HUES6 (cell line): ENCODE measurements at regions not wholly inside any gene's neighbourhood (a gene's known extent, or its start where the extent isn't known, plus 50 kb on each side); places are given as distances from the start of the nearest gene placed in this dataset.
A peak's percentile ranks its signal among the peaks of the same experiment; 100 is the strongest.
"Not testable (repeated sequence)": the region's sequence is repeated elsewhere in the genome, so short reads cannot be mapped to it uniquely, and the experiment has no call there.

Source experiments
- H3K27ac ChIP-seq: 2 replicates; pipeline ENCODE4 v1.7.0; 2013; ENCODE audit warnings: low read depth, mild to moderate bottlenecking, low read length, inconsistent platforms
- H3K27me3 ChIP-seq: 2 replicates; pipeline ENCODE4 v1.6.1; 2013; ENCODE audit warnings: low read length; ENCODE audit not compliant: control insufficient read depth, insufficient read depth
- H3K36me3 ChIP-seq: 2 replicates; pipeline ENCODE4 v1.6.1; 2013; ENCODE audit warnings: low read length; ENCODE audit not compliant: control insufficient read depth, insufficient read depth
- H3K4me1 ChIP-seq: 2 replicates; pipeline ENCODE4 v1.6.1; 2013; ENCODE audit warnings: low read length; ENCODE audit not compliant: control insufficient read depth, insufficient read depth
- H3K4me3 ChIP-seq: 2 replicates; pipeline ENCODE4 v1.5.1; 2013; ENCODE audit warnings: low read depth, low read length
- H3K9ac ChIP-seq: one replicate; pipeline ENCODE4 v1.6.1; 2013; ENCODE audit warnings: mild to moderate bottlenecking, low read length
- H3K9me3 ChIP-seq: 2 replicates; pipeline ENCODE4 v1.6.1; 2013; ENCODE audit warnings: low read depth, low read length; ENCODE audit not compliant: control insufficient read depth, insufficient read depth

GRCh38 chr6:27854421-27854820 is 57.8 kb downstream of the OR2B2 start:
- Histone ChIP-seq H3K36me3 (no peaks in the 10 kb centered on the region), H3K27me3 (no peaks in the 10 kb centered on the region), H3K27ac (no peak overlapping the region), H3K4me3 (no peak overlapping the region), H3K9me3 (no peaks in the 10 kb centered on the region), H3K9ac (no peak overlapping the region), H3K4me1 (no peaks in the 10 kb centered on the region)

DNA sequence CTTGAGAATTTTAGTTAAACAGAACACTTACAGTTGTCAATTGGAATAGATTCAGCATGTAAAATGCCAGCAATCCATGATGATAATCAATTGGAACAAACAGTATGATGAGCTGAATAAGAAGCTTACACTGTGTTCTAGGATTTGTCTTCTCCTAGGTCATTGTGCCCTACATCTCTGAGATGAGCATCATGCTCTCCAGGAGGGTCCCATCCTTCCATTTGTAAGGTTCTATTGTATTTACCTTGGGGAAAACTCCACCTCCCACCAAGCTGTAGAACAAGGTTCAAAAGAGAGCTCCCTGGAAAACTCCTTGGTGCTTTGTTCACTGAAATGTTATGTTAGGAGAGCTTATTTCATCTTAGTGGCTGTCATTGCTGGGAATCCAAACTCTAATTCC is 60.8 kb downstream of the OR2B2 start:
- Histone ChIP-seq H3K4me1 (no peaks in the 10 kb centered on the region), H3K4me3 (no peak overlapping the region), H3K9ac (no peak overlapping the region), H3K9me3 (no peaks in the 10 kb centered on the region), H3K36me3 (no peaks in the 10 kb centered on the region), H3K27me3 (no peaks in the 10 kb centered on the region), H3K27ac (no peak overlapping the region)

- not testable (repeated sequence) for H3K9ac ChIP-seq, H3K9me3 ChIP-seq, H3K4me3 ChIP-seq, H3K27me3 ChIP-seq, H3K36me3 ChIP-seq, H3K4me1 ChIP-seq, H3K27ac ChIP-seq
These were observed 63.2 kb downstream of the OR2B2 start for GRCh38 chr6:27849001-27849400.

DNA sequence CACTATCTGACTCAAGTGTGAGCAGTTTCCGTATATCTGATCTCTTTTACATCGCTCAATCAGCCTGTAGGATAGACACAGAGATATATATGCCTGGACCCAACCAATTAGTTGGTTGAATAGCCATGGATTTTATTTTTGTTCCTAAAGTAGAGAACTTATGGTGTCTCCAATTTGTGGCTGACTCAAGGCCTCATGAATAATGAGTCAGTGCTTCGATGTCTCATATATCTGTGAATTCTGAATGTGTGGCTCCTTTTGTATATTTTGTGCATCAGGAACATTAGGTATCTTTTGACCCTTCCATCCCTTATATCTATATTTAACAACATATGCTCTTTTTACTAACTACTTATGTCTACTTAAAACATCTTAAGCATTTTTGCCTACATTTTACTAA is 64.5 kb downstream of the OR2B2 start:
- Histone ChIP-seq H3K27ac (no peak overlapping the region), H3K9ac (no peak overlapping the region), H3K9me3 (no peaks in the 10 kb centered on the region), H3K4me1 (no peaks in the 10 kb centered on the region), H3K4me3 (no peak overlapping the region), H3K36me3 (no peaks in the 10 kb centered on the region), H3K27me3 (no peaks in the 10 kb centered on the region)

GRCh38 chr6:27840572-27840971 is 71.6 kb downstream of the OR2B2 start:
- Histone ChIP-seq H3K9ac (no peak overlapping the region), H3K27ac (no peak overlapping the region), H3K36me3 (no peaks in the 10 kb centered on the region), H3K4me1 (peaks cover 13% of the 10 kb centered on the region), H3K27me3 (no peaks in the 10 kb centered on the region), H3K4me3 (peak overlapping the region; percentile 84; the same call in 1 of the 2 replicates), H3K9me3 (no peaks in the 10 kb centered on the region)

- Histone ChIP-seq H3K9me3 (no peaks in the 10 kb centered on the region), H3K36me3 (no peaks in the 10 kb centered on the region), H3K27ac (peak overlapping the region; percentile 95; the same call in 1 of the 2 replicates), H3K4me3 (peak overlapping the region; percentile 84), H3K9ac (peak overlapping the region; percentile 98), H3K4me1 (peaks cover 17% of the 10 kb centered on the region), H3K27me3 (no peaks in the 10 kb centered on the region)
These were observed 72.3 kb downstream of the OR2B2 start for GRCh38 chr6:27839626-27840475.

DNA sequence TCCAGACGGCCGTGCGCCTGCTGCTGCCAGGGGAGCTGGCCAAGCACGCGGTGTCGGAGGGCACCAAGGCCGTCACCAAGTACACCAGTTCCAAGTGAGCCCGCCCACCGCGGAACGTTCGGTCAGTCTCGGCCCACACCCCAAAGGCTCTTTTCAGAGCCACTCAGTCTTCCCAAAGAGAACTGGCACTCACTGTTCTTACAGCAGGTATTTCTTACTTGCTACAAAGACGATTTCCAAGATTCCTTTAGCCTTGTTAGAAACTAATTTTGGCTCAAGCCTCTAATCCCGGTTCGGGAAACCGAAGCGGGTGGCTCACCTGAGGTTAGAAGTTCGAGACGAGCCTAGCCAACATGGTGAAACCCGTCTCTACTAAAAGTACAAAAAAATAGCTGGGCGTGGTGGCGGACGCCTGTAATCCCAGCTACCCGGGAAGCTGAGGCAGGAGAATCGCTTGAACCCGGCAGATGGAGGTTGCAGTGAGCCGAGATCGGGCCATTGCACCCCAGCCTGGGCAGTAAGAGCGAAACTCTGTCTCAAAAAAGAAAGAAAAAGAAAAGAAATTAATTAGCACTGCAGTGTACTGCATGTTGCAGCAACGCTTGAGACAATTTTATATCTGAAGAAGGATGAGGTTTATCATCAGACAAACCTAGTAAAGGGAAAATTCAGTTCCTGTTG is 73.1 kb downstream of the OR2B2 start:
- Histone ChIP-seq H3K27ac (peak overlapping the region; percentile 95), H3K27me3 (no peaks in the 10 kb centered on the region), H3K4me1 (peaks cover 19% of the 10 kb centered on the region), H3K36me3 (no peaks in the 10 kb centered on the region), H3K9ac (peak overlapping the region; percentile 98), H3K4me3 (peak overlapping the region; percentile 84), H3K9me3 (no peaks in the 10 kb centered on the region)

DNA sequence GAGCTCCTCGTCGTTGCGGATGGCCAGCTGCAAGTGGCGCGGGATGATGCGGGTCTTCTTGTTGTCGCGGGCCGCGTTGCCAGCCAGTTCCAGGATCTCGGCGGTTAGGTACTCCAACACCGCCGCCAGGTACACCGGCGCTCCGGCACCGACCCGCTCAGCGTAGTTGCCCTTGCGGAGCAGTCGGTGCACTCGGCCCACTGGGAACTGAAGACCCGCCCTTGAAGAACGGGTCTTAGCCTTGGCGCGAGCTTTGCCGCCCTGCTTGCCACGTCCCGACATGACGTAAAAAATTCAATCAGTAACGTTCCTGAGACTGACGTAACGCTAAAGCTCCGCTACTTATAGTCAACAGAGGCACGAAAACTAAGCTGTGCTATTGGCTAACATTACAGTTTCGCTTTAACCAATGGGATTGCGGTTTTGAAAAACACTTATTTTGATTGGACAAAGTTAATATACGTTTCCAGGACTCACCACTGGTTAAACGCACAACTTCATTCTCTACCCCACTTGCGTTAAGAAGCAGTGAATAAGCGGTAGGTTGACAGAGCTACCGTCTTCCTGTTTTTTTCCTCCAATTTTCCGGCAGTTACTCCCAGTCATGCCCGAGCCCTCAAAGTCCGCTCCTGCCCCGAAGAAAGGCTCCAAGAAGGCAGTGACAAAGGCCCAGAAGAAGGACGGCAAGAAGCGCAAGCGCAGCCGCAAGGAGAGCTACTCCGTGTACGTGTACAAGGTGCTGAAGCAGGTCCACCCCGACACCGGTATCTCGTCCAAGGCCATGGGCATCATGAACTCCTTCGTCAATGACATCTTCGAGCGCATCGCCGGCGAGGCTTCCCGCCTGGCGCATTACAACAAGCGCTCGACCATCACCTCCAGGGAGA is 73.9 kb downstream of the OR2B2 start:
- Histone ChIP-seq H3K27me3 (no peaks in the 10 kb centered on the region), H3K9me3 (no peaks in the 10 kb centered on the region), H3K4me1 (peaks cover 19% of the 10 kb centered on the region), H3K4me3 (peak overlapping the region; percentile 84), H3K36me3 (no peaks in the 10 kb centered on the region), H3K27ac (peak overlapping the region; percentile 99), H3K9ac (peak overlapping the region; percentile 98)

DNA sequence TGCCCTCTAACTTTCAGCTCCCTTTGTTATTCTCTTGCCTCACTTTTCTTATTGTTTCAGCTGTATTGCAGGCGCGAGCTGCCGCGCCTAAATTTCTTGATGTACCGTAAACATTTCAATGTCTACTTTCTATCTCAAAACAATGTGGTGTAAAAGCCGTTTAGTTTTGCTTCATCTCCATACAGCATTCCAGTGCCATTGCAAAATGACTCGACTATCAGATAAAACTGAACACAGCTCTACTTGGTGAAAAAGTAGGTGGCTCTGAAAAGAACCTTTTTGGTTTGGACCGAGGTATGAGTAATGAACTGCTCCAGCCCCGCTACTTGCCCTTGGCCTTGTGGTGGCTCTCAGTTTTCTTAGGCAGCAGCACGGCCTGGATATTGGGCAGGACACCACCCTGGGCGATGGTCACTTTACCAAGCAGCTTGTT is 74.6 kb downstream of the OR2B2 start:
- Histone ChIP-seq H3K9ac (peak overlapping the region; percentile 98), H3K4me1 (peaks cover 19% of the 10 kb centered on the region), H3K27ac (peak overlapping the region; percentile 99), H3K27me3 (no peaks in the 10 kb centered on the region), H3K9me3 (no peaks in the 10 kb centered on the region), H3K36me3 (no peaks in the 10 kb centered on the region), H3K4me3 (peak overlapping the region; percentile 84)

DNA sequence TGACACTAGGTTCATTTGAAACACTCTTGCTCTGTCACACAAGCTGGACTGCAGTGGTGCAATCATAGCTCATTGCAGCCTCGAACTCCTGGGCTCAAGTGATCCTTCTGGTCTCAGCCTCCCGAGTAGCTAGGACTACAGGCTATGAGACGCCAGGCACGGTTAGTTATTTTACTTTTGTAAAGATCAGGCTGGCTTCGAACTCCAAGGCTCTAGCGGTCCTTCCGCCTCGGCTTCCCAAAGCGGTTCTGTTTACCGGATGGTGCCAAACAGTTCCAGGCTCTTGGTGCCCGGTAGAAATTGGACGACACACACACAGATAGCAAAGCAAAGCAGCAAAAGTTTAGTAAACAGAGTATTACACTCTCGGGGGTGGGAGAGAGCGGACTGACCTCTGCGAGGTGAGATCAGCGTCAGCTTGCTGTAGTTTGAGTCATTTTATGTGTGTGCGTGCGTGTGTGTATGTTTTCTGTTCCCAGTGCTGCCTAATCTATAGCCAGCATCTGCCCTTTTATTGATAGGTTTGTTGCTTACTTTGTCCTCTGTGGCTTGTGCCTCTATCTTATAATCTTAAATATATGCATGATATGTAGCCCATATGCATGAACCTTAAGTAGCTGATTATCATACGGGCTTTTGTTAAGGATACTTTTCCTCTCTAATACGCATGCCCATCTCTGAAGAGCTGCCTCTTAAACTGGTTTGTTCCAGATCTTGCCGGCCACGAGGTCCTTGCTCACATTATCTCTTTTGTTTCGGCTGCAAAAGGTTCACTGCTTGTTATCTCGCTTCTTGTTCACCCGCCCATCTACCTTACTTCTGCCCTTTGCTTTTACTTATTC is 75.2 kb downstream of the OR2B2 start:
- Histone ChIP-seq H3K27ac (peak overlapping the region; percentile 99), H3K4me1 (peaks cover 19% of the 10 kb centered on the region), H3K36me3 (no peaks in the 10 kb centered on the region), H3K4me3 (peak overlapping the region; percentile 84), H3K9ac (peak overlapping the region; percentile 98), H3K9me3 (no peaks in the 10 kb centered on the region), H3K27me3 (no peaks in the 10 kb centered on the region)
